Suprapubic skin (tissue), 4 donors: ENCODE measurements at regions not wholly inside any gene's neighbourhood (a gene's known extent, or its start where the extent isn't known, plus 50 kb on each side); places are given as distances from the start of the nearest gene placed in this dataset.

ENCODE experiments used
- CTCF ChIP-seq, 2 donors: fragments of 200-600 bp in 1 of 2; fragments of 450-650 bp in 1 of 2; sonication (generic) in 1 of 2; IDR thresholded peaks; one replicate each; pipeline ENCODE4 v1.5.1; 2016 to 2019; ENCODE audit warnings: antibody characterized with exemption in 2 of 2, mild to moderate bottlenecking in 1 of 2, moderate library complexity in 1 of 2
- EP300 ChIP-seq: sonication (generic); formaldehyde crosslinking; IDR thresholded peaks from one replicate; pipeline ENCODE4 v1.6.1; 2017; ENCODE audit warnings: antibody characterized with exemption
- POLR2A ChIP-seq, 2 donors: fragments of 450-650 bp; IDR thresholded peaks; one replicate each; pipeline ENCODE4 v1.6.1; 2017; ENCODE audit warnings: antibody characterized with exemption in 2 of 2, mild to moderate bottlenecking in 2 of 2, moderate library complexity in 2 of 2
- POLR2AphosphoS5 ChIP-seq, 3 donors: sonication (generic); formaldehyde crosslinking; IDR thresholded peaks; one replicate each; pipeline ENCODE4 v1.6.1; 2017; ENCODE audit warnings: antibody characterized with exemption in 3 of 3

DNA sequence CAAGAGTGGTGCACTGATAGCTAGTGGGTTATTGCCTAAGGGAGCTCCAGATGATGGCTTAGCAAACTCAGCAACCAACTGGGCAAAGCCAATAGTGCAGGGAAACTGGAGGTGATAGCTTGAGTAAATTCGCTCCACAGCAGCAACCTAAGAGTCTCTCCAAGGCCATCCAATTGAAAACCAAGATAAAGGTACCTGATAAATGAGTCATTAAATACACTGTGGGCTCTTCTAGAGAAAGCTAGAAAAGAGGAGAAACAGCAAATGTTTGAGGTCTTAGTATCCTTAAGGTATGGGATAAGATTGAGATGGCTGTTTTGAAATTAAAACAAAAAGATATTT lies 197.8 kb upstream of the ERBB4 start:
- TF ChIP-seq CTCF (IDR thresholded peaks at IDR 0.05): no peak
- no peak for TF ChIP-seq POLR2A (IDR thresholded peaks at IDR 0.05)
- no peak for TF ChIP-seq POLR2AphosphoS5 (IDR thresholded peaks at IDR 0.05)
- TF ChIP-seq EP300: no peak
